HFF-Myc (cell line): ENCODE measurements at regions not wholly inside any gene's neighbourhood (a gene's known extent, or its start where the extent isn't known, plus 50 kb on each side); places are given as distances from the start of the nearest gene placed in this dataset.

Source experiments
- DNase-seq: peaks from one replicate; pipeline ENCODE4 v3.0.0-alpha.2; 2011; ENCODE audit warnings: low read depth; ENCODE audit errors: extremely low read depth
- H3K4me3 ChIP-seq: replicated peaks from 2 replicates; pipeline ENCODE4 v1.5.1; 2011; ENCODE audit warnings: low read depth, mild to moderate bottlenecking, control low read depth, low read length
- CTCF ChIP-seq: IDR thresholded peaks from 2 replicates; pipeline ENCODE4 v1.5.1; 2012; ENCODE audit warnings: mild to moderate bottlenecking, low read depth, low read length, control low read depth; ENCODE audit errors: missing control alignments

GRCh38 chr1:108017698-108018097, 52.7 kb upstream of the VAV3 start:
- no peak overlapping the region for H3K4me3 ChIP-seq
- TF ChIP-seq CTCF: no peak
- DNase-seq: no peak

- TF ChIP-seq CTCF: no peak
- DNase-seq: no peak
- H3K4me3 ChIP-seq: no peak overlapping the region
These were observed 51.5 kb upstream of the VAV3 start for GRCh38 chr1:108016451-108016920.
